GM23338 (cell line): ENCODE measurements at regions not wholly inside any gene's neighbourhood (a gene's known extent, or its start where the extent isn't known, plus 50 kb on each side); places are given as distances from the start of the nearest gene placed in this dataset.

ENCODE experiments used
- ATAC-seq: fragments of 200-7000 bp; cut with Tn5 transposase; 3 replicates; pipeline ENCODE4 v1.9.1; 2020
- DNase-seq: peaks from one replicate; pipeline ENCODE4 v3.0.0-alpha.2; 2015; ENCODE audit warnings: low spot score
- H2AFZ ChIP-seq: fragments of 200-600 bp; sonication (generic); 2 replicates; pipeline ENCODE4 v1.8.0; 2016; ENCODE audit warnings: antibody characterized with exemption, mild to moderate bottlenecking, moderate library complexity
- H3F3A ChIP-seq: fragments of 200-600 bp; sonication (generic); replicated peaks from 2 replicates; pipeline ENCODE4 v1.8.0; 2017; ENCODE audit warnings: antibody characterized with exemption, mixed run types, low read depth
- H3K27ac ChIP-seq: fragments of 200-600 bp; sonication (generic); 2 replicates; pipeline ENCODE4 v1.6.1; 2016; ENCODE audit warnings: low read depth
- H3K27me3 ChIP-seq: fragments of 200-600 bp; sonication (generic); 2 replicates; pipeline ENCODE4 v1.8.0; 2016; ENCODE audit warnings: mild to moderate bottlenecking, mixed run types, moderate library complexity; ENCODE audit not compliant: insufficient read depth
- H3K36me3 ChIP-seq: fragments of 200-600 bp; sonication (generic); 2 replicates; pipeline ENCODE4 v1.8.0; 2016; ENCODE audit warnings: mild to moderate bottlenecking; ENCODE audit not compliant: insufficient read depth
- H3K4me1 ChIP-seq: fragments of 200-600 bp; sonication (generic); 2 replicates; pipeline ENCODE4 v1.8.0; 2016; ENCODE audit warnings: mild to moderate bottlenecking, moderate library complexity; ENCODE audit not compliant: insufficient read depth
- H3K4me2 ChIP-seq: fragments of 200-600 bp; sonication (generic); 2 replicates; pipeline ENCODE4 v1.7.1; 2017; ENCODE audit warnings: mixed run types
- H3K4me3 ChIP-seq: fragments of 200-600 bp; sonication (generic); 2 replicates; pipeline ENCODE4 v1.6.1; 2016; ENCODE audit warnings: mixed run types
- H3K79me2 ChIP-seq: fragments of 200-600 bp; sonication (generic); replicated peaks from 2 replicates; pipeline ENCODE4 v1.8.0; 2017; ENCODE audit warnings: mild to moderate bottlenecking; ENCODE audit not compliant: insufficient read depth
- H3K9me2 ChIP-seq: fragments of 200-600 bp; sonication (generic); 2 replicates; pipeline ENCODE4 v1.8.0; 2017; ENCODE audit not compliant: insufficient read depth
- H4K20me1 ChIP-seq: fragments of 200-600 bp; sonication (generic); replicated peaks from 2 replicates; pipeline ENCODE4 v1.8.0; 2017; ENCODE audit warnings: mild to moderate bottlenecking; ENCODE audit not compliant: insufficient read depth
- H3K27ac Mint-ChIP-seq: 2 replicates; pipeline ENCODE4 v1.8.0; 2020; ENCODE audit warnings: inconsistent platforms, mild to moderate bottlenecking, moderate library complexity, mixed read lengths
- H3K27me3 Mint-ChIP-seq: 3 replicates; pipeline ENCODE4 v1.8.0; 2022; ENCODE audit warnings: low read depth, mild to moderate bottlenecking, moderate library complexity, mixed read lengths, inconsistent platforms; ENCODE audit not compliant: insufficient read depth, poor library complexity
- H3K36me3 Mint-ChIP-seq: 3 replicates; pipeline ENCODE4 v1.8.0; 2021; ENCODE audit warnings: low read depth, mild to moderate bottlenecking, inconsistent platforms, moderate library complexity, mixed read lengths
- H3K4me1 Mint-ChIP-seq: 3 replicates; pipeline ENCODE4 v1.8.0; 2020; ENCODE audit warnings: mild to moderate bottlenecking, inconsistent platforms, mixed read lengths
- H3K4me3 Mint-ChIP-seq: 3 replicates; pipeline ENCODE4 v1.8.0; 2021; ENCODE audit warnings: moderate library complexity, mild to moderate bottlenecking, inconsistent platforms, mixed read lengths
- H3K9me3 Mint-ChIP-seq: 3 replicates; pipeline ENCODE4 v1.8.0; 2020; ENCODE audit warnings: moderate library complexity, mild to moderate bottlenecking, inconsistent platforms, mixed read lengths
- CREB1 ChIP-seq: fragments of 250-450 bp; sonication (Bioruptor Pico); IDR thresholded peaks from 2 replicates; pipeline ENCODE4 v1.5.0; 2020; ENCODE audit warnings: low read depth, mild to moderate bottlenecking, moderate library complexity
- EZH2 ChIP-seq: fragments of 200-600 bp; sonication (generic); IDR thresholded peaks from one replicate; pipeline ENCODE4 v1.8.0; 2017; ENCODE audit warnings: antibody characterized with exemption, mild to moderate bottlenecking, low read depth; ENCODE audit not compliant: unreplicated experiment
- EZH2phosphoT487 ChIP-seq: fragments of 200-600 bp; sonication (generic); IDR thresholded peaks from one replicate; pipeline ENCODE4 v1.8.1; 2018; ENCODE audit warnings: antibody characterized with exemption; ENCODE audit not compliant: unreplicated experiment
- JUNB ChIP-seq: IDR thresholded peaks from one replicate; pipeline ENCODE4 v1.6.1; 2016; ENCODE audit warnings: antibody characterized with exemption; ENCODE audit not compliant: unreplicated experiment
- NANOG ChIP-seq: IDR thresholded peaks from 2 replicates; pipeline ENCODE4 v1.6.1; 2016; ENCODE audit warnings: antibody characterized with exemption, borderline replicate concordance
- POLR2AphosphoS5 ChIP-seq: IDR thresholded peaks from 2 replicates; pipeline ENCODE4 v1.6.1; 2016; ENCODE audit warnings: antibody characterized with exemption, low read depth
- REST ChIP-seq: IDR thresholded peaks from one replicate; pipeline ENCODE4 v1.6.1; 2018; ENCODE audit warnings: antibody characterized with exemption; ENCODE audit not compliant: unreplicated experiment
- STAT1 ChIP-seq: IDR thresholded peaks from one replicate; pipeline ENCODE4 v1.6.1; 2016; ENCODE audit warnings: antibody characterized with exemption; ENCODE audit not compliant: unreplicated experiment
- ZNF114 ChIP-seq: fragments of 250-450 bp; sonication (Bioruptor Pico); IDR thresholded peaks from 2 replicates; pipeline ENCODE4 v1.5.0; 2020; ENCODE audit warnings: mild to moderate bottlenecking, moderate library complexity
- ZNF331 ChIP-seq: fragments of 250-450 bp; sonication (Bioruptor Pico); IDR thresholded peaks from 2 replicates; pipeline ENCODE4 v1.5.0; 2020; ENCODE audit warnings: low read depth, mild to moderate bottlenecking, moderate library complexity
- TF ChIP-seq, protein P1 (sequence below): IDR thresholded peaks from 2 replicates; pipeline ENCODE4 v1.6.1; 2016; ENCODE audit warnings: antibody characterized with exemption
- TF ChIP-seq, protein P2 (sequence below): fragments of 250-450 bp; sonication (Bioruptor Pico); IDR thresholded peaks from 2 replicates; pipeline ENCODE4 v1.5.0; 2020; ENCODE audit warnings: mild to moderate bottlenecking, moderate library complexity
- TF ChIP-seq, protein P3 (sequence below), 2 experiments: fragments of 200-600 bp in 1 of 2; sonication (generic) in 1 of 2; conservative IDR thresholded peaks; 2 replicates each; pipeline versions ENCODE4 v1.5.1 to v1.6.1; 2016 to 2017; ENCODE audit warnings: antibody characterized with exemption in 2 of 2, low read depth in 2 of 2, mild to moderate bottlenecking in 2 of 2, moderate library complexity in 1 of 2

GRCh38 chr12:105524961-105525360 lies 194.5 kb downstream of the C12orf75 start:
- Mint-ChIP-seq H3K4me3 (no peak overlapping the region), H3K27ac (no peak overlapping the region), H3K9me3 (peaks cover 12% of the 10 kb centered on the region), H3K36me3 (peaks cover 4% of the 10 kb centered on the region; the same call in 1 of the 3 replicates), H3K27me3 (peaks cover 2% of the 10 kb centered on the region), H3K4me1 (peaks cover 2% of the 10 kb centered on the region; the same call in 1 of the 3 replicates)
- H3K4me3 ChIP-seq = no peak overlapping the region
- H3K27ac ChIP-seq = no peak overlapping the region
- ATAC-seq (no peak), DNase-seq (no peak)
- H3K9me2 ChIP-seq = no peaks in the 10 kb centered on the region
- H3K4me2 ChIP-seq = no peak overlapping the region
- TF ChIP-seq, protein P1, sequence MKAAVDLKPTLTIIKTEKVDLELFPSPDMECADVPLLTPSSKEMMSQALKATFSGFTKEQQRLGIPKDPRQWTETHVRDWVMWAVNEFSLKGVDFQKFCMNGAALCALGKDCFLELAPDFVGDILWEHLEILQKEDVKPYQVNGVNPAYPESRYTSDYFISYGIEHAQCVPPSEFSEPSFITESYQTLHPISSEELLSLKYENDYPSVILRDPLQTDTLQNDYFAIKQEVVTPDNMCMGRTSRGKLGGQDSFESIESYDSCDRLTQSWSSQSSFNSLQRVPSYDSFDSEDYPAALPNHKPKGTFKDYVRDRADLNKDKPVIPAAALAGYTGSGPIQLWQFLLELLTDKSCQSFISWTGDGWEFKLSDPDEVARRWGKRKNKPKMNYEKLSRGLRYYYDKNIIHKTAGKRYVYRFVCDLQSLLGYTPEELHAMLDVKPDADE = no peak
- TF ChIP-seq NANOG (no peak), EZH2phosphoT487 (no peak), JUNB (no peak), ZNF114 (CRISPR knock-in tag) (no peak), REST (no peak), CREB1 (no peak), POLR2AphosphoS5 (no peak), ZNF331 (no peak), STAT1 (no peak), EZH2 (no peak)
- TF ChIP-seq, protein P2, sequence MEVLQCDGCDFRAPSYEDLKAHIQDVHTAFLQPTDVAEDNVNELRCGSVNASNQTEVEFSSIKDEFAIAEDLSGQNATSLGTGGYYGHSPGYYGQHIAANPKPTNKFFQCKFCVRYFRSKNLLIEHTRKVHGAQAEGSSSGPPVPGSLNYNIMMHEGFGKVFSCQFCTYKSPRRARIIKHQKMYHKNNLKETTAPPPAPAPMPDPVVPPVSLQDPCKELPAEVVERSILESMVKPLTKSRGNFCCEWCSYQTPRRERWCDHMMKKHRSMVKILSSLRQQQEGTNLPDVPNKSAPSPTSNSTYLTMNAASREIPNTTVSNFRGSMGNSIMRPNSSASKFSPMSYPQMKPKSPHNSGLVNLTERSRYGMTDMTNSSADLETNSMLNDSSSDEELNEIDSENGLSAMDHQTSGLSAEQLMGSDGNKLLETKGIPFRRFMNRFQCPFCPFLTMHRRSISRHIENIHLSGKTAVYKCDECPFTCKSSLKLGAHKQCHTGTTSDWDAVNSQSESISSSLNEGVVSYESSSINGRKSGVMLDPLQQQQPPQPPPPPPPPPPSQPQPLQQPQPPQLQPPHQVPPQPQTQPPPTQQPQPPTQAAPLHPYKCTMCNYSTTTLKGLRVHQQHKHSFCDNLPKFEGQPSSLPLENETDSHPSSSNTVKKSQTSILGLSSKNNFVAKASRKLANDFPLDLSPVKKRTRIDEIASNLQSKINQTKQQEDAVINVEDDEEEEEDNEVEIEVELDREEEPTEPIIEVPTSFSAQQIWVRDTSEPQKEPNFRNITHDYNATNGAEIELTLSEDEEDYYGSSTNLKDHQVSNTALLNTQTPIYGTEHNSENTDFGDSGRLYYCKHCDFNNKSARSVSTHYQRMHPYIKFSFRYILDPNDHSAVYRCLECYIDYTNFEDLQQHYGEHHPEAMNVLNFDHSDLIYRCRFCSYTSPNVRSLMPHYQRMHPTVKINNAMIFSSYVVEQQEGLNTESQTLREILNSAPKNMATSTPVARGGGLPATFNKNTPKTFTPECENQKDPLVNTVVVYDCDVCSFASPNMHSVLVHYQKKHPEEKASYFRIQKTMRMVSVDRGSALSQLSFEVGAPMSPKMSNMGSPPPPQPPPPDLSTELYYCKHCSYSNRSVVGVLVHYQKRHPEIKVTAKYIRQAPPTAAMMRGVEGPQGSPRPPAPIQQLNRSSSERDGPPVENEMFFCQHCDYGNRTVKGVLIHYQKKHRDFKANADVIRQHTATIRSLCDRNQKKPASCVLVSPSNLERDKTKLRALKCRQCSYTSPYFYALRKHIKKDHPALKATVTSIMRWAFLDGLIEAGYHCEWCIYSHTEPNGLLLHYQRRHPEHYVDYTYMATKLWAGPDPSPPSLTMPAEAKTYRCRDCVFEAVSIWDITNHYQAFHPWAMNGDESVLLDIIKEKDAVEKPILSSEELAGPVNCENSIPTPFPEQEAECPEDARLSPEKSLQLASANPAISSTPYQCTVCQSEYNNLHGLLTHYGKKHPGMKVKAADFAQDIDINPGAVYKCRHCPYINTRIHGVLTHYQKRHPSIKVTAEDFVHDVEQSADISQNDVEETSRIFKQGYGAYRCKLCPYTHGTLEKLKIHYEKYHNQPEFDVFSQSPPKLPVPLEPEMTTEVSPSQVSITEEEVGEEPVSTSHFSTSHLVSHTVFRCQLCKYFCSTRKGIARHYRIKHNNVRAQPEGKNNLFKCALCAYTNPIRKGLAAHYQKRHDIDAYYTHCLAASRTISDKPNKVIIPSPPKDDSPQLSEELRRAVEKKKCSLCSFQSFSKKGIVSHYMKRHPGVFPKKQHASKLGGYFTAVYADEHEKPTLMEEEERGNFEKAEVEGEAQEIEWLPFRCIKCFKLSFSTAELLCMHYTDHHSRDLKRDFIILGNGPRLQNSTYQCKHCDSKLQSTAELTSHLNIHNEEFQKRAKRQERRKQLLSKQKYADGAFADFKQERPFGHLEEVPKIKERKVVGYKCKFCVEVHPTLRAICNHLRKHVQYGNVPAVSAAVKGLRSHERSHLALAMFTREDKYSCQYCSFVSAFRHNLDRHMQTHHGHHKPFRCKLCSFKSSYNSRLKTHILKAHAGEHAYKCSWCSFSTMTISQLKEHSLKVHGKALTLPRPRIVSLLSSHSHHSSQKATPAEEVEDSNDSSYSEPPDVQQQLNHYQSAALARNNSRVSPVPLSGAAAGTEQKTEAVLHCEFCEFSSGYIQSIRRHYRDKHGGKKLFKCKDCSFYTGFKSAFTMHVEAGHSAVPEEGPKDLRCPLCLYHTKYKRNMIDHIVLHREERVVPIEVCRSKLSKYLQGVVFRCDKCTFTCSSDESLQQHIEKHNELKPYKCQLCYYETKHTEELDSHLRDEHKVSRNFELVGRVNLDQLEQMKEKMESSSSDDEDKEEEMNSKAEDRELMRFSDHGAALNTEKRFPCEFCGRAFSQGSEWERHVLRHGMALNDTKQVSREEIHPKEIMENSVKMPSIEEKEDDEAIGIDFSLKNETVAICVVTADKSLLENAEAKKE (CRISPR knock-in tag) = no peak
- TF ChIP-seq, protein P3, sequence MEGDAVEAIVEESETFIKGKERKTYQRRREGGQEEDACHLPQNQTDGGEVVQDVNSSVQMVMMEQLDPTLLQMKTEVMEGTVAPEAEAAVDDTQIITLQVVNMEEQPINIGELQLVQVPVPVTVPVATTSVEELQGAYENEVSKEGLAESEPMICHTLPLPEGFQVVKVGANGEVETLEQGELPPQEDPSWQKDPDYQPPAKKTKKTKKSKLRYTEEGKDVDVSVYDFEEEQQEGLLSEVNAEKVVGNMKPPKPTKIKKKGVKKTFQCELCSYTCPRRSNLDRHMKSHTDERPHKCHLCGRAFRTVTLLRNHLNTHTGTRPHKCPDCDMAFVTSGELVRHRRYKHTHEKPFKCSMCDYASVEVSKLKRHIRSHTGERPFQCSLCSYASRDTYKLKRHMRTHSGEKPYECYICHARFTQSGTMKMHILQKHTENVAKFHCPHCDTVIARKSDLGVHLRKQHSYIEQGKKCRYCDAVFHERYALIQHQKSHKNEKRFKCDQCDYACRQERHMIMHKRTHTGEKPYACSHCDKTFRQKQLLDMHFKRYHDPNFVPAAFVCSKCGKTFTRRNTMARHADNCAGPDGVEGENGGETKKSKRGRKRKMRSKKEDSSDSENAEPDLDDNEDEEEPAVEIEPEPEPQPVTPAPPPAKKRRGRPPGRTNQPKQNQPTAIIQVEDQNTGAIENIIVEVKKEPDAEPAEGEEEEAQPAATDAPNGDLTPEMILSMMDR (conservative IDR thresholded peaks at IDR 0.05; ENCODE audit: low read depth in 2 of 2) = no peak
- H3K27me3 ChIP-seq = no peaks in the 10 kb centered on the region
- no peak overlapping the region for H2AFZ ChIP-seq
- H4K20me1 ChIP-seq = no peaks in the 10 kb centered on the region
- H3K4me1 ChIP-seq = no peaks in the 10 kb centered on the region; the same call in 1 of the 2 replicates
- H3F3A ChIP-seq = no peaks in the 10 kb centered on the region
- no peaks in the 10 kb centered on the region for H3K79me2 ChIP-seq
- H3K36me3 ChIP-seq = 0 out of 2 replicates have a peak, but pooled peaks cover under 1% of the 10 kb centered on the region
